Glutamatergic neuron (in vitro differentiated cells): ENCODE measurements at regions not wholly inside any gene's neighbourhood (a gene's known extent, or its start where the extent isn't known, plus 50 kb on each side); places are given as distances from the start of the nearest gene placed in this dataset.

Source experiments
- DNase-seq: peaks from one replicate; pipeline ENCODE4 v3.0.0; 2022
- H3K27ac Mint-ChIP-seq: one replicate; pipeline ENCODE4 v1.8.0; 2020; ENCODE audit warnings: mild to moderate bottlenecking, mixed read lengths, inconsistent platforms; ENCODE audit not compliant: unreplicated experiment
- H3K27me3 Mint-ChIP-seq: one replicate; pipeline ENCODE4 v1.8.0; 2020; ENCODE audit warnings: mild to moderate bottlenecking, moderate library complexity, mixed read lengths, inconsistent platforms; ENCODE audit not compliant: unreplicated experiment
- H3K36me3 Mint-ChIP-seq: one replicate; pipeline ENCODE4 v1.8.0; 2020; ENCODE audit warnings: mild to moderate bottlenecking, mixed read lengths, inconsistent platforms; ENCODE audit not compliant: unreplicated experiment
- H3K4me1 Mint-ChIP-seq: one replicate; pipeline ENCODE4 v1.8.0; 2020; ENCODE audit warnings: mild to moderate bottlenecking, low read depth, mixed read lengths, inconsistent platforms; ENCODE audit not compliant: unreplicated experiment
- H3K4me3 Mint-ChIP-seq: one replicate; pipeline ENCODE4 v1.8.0; 2020; ENCODE audit warnings: mild to moderate bottlenecking, mixed read lengths, inconsistent platforms; ENCODE audit not compliant: unreplicated experiment
- H3K9me3 Mint-ChIP-seq: one replicate; pipeline ENCODE4 v1.8.0; 2020; ENCODE audit warnings: mild to moderate bottlenecking, moderate library complexity, mixed read lengths, inconsistent platforms; ENCODE audit not compliant: unreplicated experiment
- CTCF ChIP-seq: fragments of 200-600 bp; sonication (generic); IDR thresholded peaks from one replicate; pipeline ENCODE4 v1.5.0; 2021; ENCODE audit not compliant: partially characterized antibody, unreplicated experiment

DNA sequence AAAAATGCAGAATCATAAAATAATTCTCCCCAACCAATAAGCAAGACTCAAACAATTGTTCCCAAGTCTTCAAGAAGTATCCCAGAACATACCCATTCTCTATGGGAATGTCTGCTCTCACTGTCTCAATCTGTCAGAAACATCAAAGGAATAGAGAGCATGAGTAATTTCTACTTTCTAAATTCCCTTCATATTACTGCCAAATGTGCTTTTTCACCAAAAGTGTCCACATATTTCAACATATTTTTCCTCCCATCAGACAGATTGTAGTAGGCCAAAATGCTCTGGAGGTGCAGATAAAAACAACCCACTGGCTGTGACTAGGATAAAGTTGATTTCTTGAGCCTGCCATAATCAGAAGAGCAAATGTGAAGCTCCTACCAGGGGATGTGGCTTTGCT is 692.0 kb upstream of the FAM241A start:
- H3K27ac Mint-ChIP-seq = no peak overlapping the region
- TF ChIP-seq CTCF = no peak
- no peaks in the 10 kb centered on the region for H3K9me3 Mint-ChIP-seq
- no peaks in the 10 kb centered on the region for H3K27me3 Mint-ChIP-seq
- no peaks in the 10 kb centered on the region for H3K36me3 Mint-ChIP-seq
- DNase-seq = no peak
- H3K4me3 Mint-ChIP-seq = no peak overlapping the region
- peaks cover 2% of the 10 kb centered on the region for H3K4me1 Mint-ChIP-seq

- no peaks in the 10 kb centered on the region for H3K9me3 Mint-ChIP-seq
- peaks cover 2% of the 10 kb centered on the region for H3K4me1 Mint-ChIP-seq
- H3K27ac Mint-ChIP-seq = no peak overlapping the region
- H3K4me3 Mint-ChIP-seq = no peak overlapping the region
- DNase-seq = no peak
- no peaks in the 10 kb centered on the region for H3K36me3 Mint-ChIP-seq
- no peaks in the 10 kb centered on the region for H3K27me3 Mint-ChIP-seq
- TF ChIP-seq CTCF = no peak
These were observed 690.3 kb upstream of the FAM241A start for GRCh38 chr4:111454961-111455360.

- H3K9me3 Mint-ChIP-seq = no peaks in the 10 kb centered on the region
- no peak overlapping the region for H3K4me3 Mint-ChIP-seq
- no peaks in the 10 kb centered on the region for H3K36me3 Mint-ChIP-seq
- no peak overlapping the region for H3K27ac Mint-ChIP-seq
- TF ChIP-seq CTCF = no peak
- no peaks in the 10 kb centered on the region for H3K4me1 Mint-ChIP-seq
- H3K27me3 Mint-ChIP-seq = peaks cover 2% of the 10 kb centered on the region
- DNase-seq = no peak
These were observed 680.8 kb upstream of the FAM241A start for GRCh38 chr4:111464251-111465045.

DNA sequence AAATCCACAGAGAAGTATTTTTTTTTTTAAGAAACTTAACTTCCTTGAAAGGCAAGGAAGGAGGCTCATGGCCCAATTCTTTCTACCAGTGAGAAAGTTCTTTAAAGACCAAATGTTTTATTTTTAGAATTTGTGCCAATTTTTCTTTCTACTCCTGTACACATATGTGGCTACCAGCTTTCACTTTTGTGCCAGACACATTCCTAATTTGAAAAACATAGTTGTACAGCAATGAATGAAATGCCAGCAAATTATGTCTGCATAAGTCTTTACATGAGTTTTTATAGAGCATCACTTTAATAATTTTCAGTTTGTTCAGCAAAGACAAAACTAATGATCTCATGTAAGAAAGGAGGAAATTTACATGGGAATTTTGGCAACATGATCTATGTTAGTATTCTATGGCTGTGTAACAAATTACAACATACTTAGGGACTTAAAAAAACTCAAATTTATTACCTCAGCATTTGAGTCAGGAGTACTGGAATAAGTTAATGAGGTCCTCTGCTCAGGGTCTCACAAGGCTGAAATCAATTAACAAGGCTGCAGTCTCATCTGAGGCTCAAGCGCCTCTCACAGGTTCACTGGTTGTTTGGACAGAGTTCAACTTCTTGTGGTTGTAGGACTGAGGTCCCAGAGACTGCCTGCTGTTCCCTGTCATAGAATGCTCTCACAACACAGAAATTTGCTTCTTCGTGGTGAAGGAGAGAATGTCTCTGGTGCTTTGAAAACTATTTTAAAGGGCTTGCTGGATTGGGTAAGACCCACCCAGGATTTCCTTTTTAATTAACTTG is 678.2 kb upstream of the FAM241A start:
- Mint-ChIP-seq H3K27ac (no peak overlapping the region), H3K9me3 (no peaks in the 10 kb centered on the region), H3K27me3 (peaks cover 2% of the 10 kb centered on the region), H3K4me3 (no peak overlapping the region), H3K4me1 (no peaks in the 10 kb centered on the region), H3K36me3 (no peaks in the 10 kb centered on the region)
- no peak for TF ChIP-seq CTCF
- no peak for DNase-seq

- peak; percentile 51 for DNase-seq
- Mint-ChIP-seq H3K4me1 (no peaks in the 10 kb centered on the region), H3K9me3 (no peaks in the 10 kb centered on the region), H3K27me3 (no peaks in the 10 kb centered on the region), H3K4me3 (no peak overlapping the region), H3K27ac (no peak overlapping the region), H3K36me3 (no peaks in the 10 kb centered on the region)
- peak; percentile 26 for TF ChIP-seq CTCF
These were observed 670.3 kb upstream of the FAM241A start for GRCh38 chr4:111475001-111475400.
